BE2C (cell line): ENCODE measurements at regions not wholly inside any gene's neighbourhood (a gene's known extent, or its start where the extent isn't known, plus 50 kb on each side); places are given as distances from the start of the nearest gene placed in this dataset.
"Not testable (repeated sequence)": the region's sequence is repeated elsewhere in the genome, so short reads cannot be mapped to it uniquely, and the experiment has no call there.

Source experiments
- DNase-seq: peaks from one replicate; pipeline ENCODE4 v3.0.0-alpha.2; 2020
- H3K27me3 ChIP-seq: fragments of 250-450 bp; sonication (Bioruptor Pico); 2 replicates; pipeline ENCODE4 v1.5.1; 2020; ENCODE audit warnings: mild to moderate bottlenecking
- H3K36me3 ChIP-seq: fragments of 250-450 bp; sonication (Bioruptor Pico); 2 replicates; pipeline ENCODE4 v1.5.1; 2020; ENCODE audit warnings: mild to moderate bottlenecking
- H3K4me1 ChIP-seq: fragments of 250-450 bp; sonication (Bioruptor Pico); 2 replicates; pipeline ENCODE4 v1.5.1; 2020
- H3K4me3 ChIP-seq: 2 replicates; pipeline ENCODE4 v1.5.1; 2011; ENCODE audit warnings: low read depth, low read length
- H3K9me3 ChIP-seq: fragments of 250-450 bp; sonication (Bioruptor Pico); 2 replicates; pipeline ENCODE4 v1.5.1; 2020
- CTCF ChIP-seq: IDR thresholded peaks from 2 replicates; pipeline ENCODE4 v1.5.1; 2012; ENCODE audit warnings: mild to moderate bottlenecking, low read depth, low read length

GRCh38 chr11:45410391-45411227, 124.5 kb upstream of the SYT13 start:
- peaks cover 6% of the 10 kb centered on the region for H3K4me1 ChIP-seq

GRCh38 chr11:45409587-45409986, 123.4 kb upstream of the SYT13 start:
- peaks cover 6% of the 10 kb centered on the region for H3K4me1 ChIP-seq
- DNase-seq = no peak
- H3K9me3 ChIP-seq = no peaks in the 10 kb centered on the region
- no peaks in the 10 kb centered on the region for H3K27me3 ChIP-seq
- no peaks in the 10 kb centered on the region for H3K36me3 ChIP-seq
- H3K4me3 ChIP-seq = no peak overlapping the region
- no peak for TF ChIP-seq CTCF

More at GRCh38 chr11:45410391-45411227, 124.5 kb upstream of the SYT13 start:
- no peak for TF ChIP-seq CTCF
- no peak for DNase-seq
- Histone ChIP-seq H3K27me3 (no peaks in the 10 kb centered on the region), H3K9me3 (no peaks in the 10 kb centered on the region), H3K4me3 (no peak overlapping the region), H3K36me3 (no peaks in the 10 kb centered on the region)

- H3K27me3 ChIP-seq = no peaks in the 10 kb centered on the region
- no peaks in the 10 kb centered on the region for H3K36me3 ChIP-seq
- TF ChIP-seq CTCF = no peak
These were observed 121.1 kb upstream of the SYT13 start for GRCh38 chr11:45407226-45407625.

GRCh38 chr11:45405916-45406670, 120.0 kb upstream of the SYT13 start:
- peak; percentile 42 for TF ChIP-seq CTCF
- H3K4me1 ChIP-seq = no peaks in the 10 kb centered on the region
- no peaks in the 10 kb centered on the region for H3K36me3 ChIP-seq
- no peak overlapping the region for H3K4me3 ChIP-seq
- H3K27me3 ChIP-seq = no peaks in the 10 kb centered on the region
- DNase-seq = no peak
- no peaks in the 10 kb centered on the region for H3K9me3 ChIP-seq

More at GRCh38 chr11:45407226-45407625, 121.1 kb upstream of the SYT13 start:
- DNase-seq = no peak
- H3K9me3 ChIP-seq = no peaks in the 10 kb centered on the region
- no peak overlapping the region for H3K4me3 ChIP-seq
- H3K4me1 ChIP-seq = peaks cover under 1% of the 10 kb centered on the region

GRCh38 chr11:45403521-45403920, 117.4 kb upstream of the SYT13 start:
- H3K9me3 ChIP-seq, DNase-seq, H3K27me3 ChIP-seq, H3K36me3 ChIP-seq, H3K4me1 ChIP-seq, H3K4me3 ChIP-seq: not testable (repeated sequence)

GRCh38 chr11:45402049-45402630, 116.0 kb upstream of the SYT13 start:
- Histone ChIP-seq H3K27me3 (no peaks in the 10 kb centered on the region), H3K4me3 (no peak overlapping the region), H3K4me1 (no peaks in the 10 kb centered on the region), H3K36me3 (no peaks in the 10 kb centered on the region), H3K9me3 (no peaks in the 10 kb centered on the region)
- no peak for DNase-seq
- TF ChIP-seq CTCF = no peak
